ENCODE measurements at regions not wholly inside any gene's neighbourhood (a gene's known extent, or its start where the extent isn't known, plus 50 kb on each side); places are given as distances from the start of the nearest gene placed in this dataset.
"Not testable (repeated sequence)": the region's sequence is repeated elsewhere in the genome, so short reads cannot be mapped to it uniquely, and the experiment has no call there.

GRCh38 chr20:5452691-5453090, 135.9 kb upstream of the PROKR2 start:
- TF ChIP-seq CTCF (IDR thresholded peaks at IDR 0.05; ENCODE audit: low read depth, low read length, poor library complexity, severe bottlenecking); EZH2phosphoT487 (IDR thresholded peaks at IDR 0.05; ENCODE audit: borderline replicate concordance, low read length): not testable (repeated sequence)
